ENCODE measurements at regions not wholly inside any gene's neighbourhood (a gene's known extent, or its start where the extent isn't known, plus 50 kb on each side); places are given as distances from the start of the nearest gene placed in this dataset.

DNA sequence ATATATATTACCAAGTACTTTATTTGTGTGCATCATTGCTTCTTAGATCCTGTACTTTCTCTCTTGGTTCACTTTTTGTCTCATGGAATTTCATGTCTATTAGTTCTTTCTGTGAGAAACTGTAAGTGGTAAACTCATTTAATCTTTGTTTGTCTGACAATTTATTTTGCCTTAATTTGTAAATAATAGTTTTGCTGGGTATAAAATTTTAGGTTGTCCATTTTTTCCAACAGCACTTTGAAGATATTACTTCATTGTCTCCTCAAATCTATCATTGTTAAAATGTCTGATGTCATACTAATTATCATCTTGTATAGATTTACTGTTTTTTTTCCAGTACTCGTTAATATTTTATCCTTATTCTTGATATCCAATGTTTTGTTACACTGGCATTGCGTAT, 205.2 kb upstream of the CDYL start:
- H3K79me2 ChIP-seq (ENCODE audit: control insufficient read depth, insufficient read depth, low read length), result no peaks in the 10 kb centered on the region
- no peak for FAIRE-seq
- no peak overlapping the region for H3K27ac ChIP-seq (ENCODE audit: insufficient read depth, low read depth, low read length)
- no peak overlapping the region for H2AFZ ChIP-seq (ENCODE audit: low read depth, low read length)
- no peak overlapping the region for H3K4me3 ChIP-seq (replicated peaks in 1 of 3; ENCODE audit: insufficient read depth in 1 of 3, low read depth in 1 of 3, low read length in 3 of 3)
- ChIA-PET POLR2A (no interaction called here), CTCF (no interaction called here)
- intact Hi-C loops (cut with micrococcal nuclease) (no loop called here), dilution Hi-C loops (cut with MboI; ENCODE audit: extremely low pct_ligation_motif_present, low sequenced_read_pairs) (no loop called here)
- TF ChIP-seq, protein P1, sequence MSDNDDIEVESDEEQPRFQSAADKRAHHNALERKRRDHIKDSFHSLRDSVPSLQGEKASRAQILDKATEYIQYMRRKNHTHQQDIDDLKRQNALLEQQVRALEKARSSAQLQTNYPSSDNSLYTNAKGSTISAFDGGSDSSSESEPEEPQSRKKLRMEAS (IDR thresholded peaks at IDR 0.05; ENCODE audit: insufficient read depth, insufficient read length), result no peak
- TF ChIP-seq, protein P2, sequence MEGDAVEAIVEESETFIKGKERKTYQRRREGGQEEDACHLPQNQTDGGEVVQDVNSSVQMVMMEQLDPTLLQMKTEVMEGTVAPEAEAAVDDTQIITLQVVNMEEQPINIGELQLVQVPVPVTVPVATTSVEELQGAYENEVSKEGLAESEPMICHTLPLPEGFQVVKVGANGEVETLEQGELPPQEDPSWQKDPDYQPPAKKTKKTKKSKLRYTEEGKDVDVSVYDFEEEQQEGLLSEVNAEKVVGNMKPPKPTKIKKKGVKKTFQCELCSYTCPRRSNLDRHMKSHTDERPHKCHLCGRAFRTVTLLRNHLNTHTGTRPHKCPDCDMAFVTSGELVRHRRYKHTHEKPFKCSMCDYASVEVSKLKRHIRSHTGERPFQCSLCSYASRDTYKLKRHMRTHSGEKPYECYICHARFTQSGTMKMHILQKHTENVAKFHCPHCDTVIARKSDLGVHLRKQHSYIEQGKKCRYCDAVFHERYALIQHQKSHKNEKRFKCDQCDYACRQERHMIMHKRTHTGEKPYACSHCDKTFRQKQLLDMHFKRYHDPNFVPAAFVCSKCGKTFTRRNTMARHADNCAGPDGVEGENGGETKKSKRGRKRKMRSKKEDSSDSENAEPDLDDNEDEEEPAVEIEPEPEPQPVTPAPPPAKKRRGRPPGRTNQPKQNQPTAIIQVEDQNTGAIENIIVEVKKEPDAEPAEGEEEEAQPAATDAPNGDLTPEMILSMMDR (IDR thresholded peaks at IDR 0.05; ENCODE audit: extremely low read depth in 1 of 2, insufficient read depth in 1 of 2, low read depth in 1 of 2, low read length in 2 of 2), result no peak
- TF ChIP-seq JUN (IDR thresholded peaks at IDR 0.05; ENCODE audit: borderline replicate concordance, insufficient read depth, insufficient read length, low read depth) (no peak), EZH2 (IDR thresholded peaks at IDR 0.05; ENCODE audit: borderline replicate concordance, low read depth, low read length, severe bottlenecking) (no peak), MYC (IDR thresholded peaks at IDR 0.05; ENCODE audit: low read depth, low read length) (no peak), POLR2AphosphoS5 (IDR thresholded peaks at IDR 0.05; ENCODE audit: insufficient read depth, low read depth, low read length) (no peak), GATA2 (IDR thresholded peaks at IDR 0.05; ENCODE audit: insufficient read depth, insufficient read length, low read depth, low read length) (no peak), FOS (IDR thresholded peaks at IDR 0.05; ENCODE audit: borderline replicate concordance, insufficient read depth, low read length) (no peak), POLR2A (IDR thresholded peaks at IDR 0.05; ENCODE audit: low read depth, low read length) (no peak)
- BruUV-seq (replicated peaks), result no TSS peak
- H3K27me3 ChIP-seq (ENCODE audit: control insufficient read depth in 2 of 2, insufficient read depth in 2 of 2, low read length in 2 of 2), result peaks cover 0 to 4% of the 10 kb centered on the region in 2 experiments
- no peak for DNase-seq (ENCODE audit: low read depth, low spot score)
- no peak overlapping the region for H3K9ac ChIP-seq (replicated peaks; ENCODE audit: extremely low read depth, insufficient read depth, low read length)
- no peaks in the 10 kb centered on the region for H3K9me1 ChIP-seq (replicated peaks; ENCODE audit: control insufficient read depth, extremely low read depth, insufficient read depth, low read length)
- no peaks in the 10 kb centered on the region for H3K9me3 ChIP-seq (replicated peaks; ENCODE audit: control insufficient read depth, insufficient read depth, low read length)
- no peaks in the 10 kb centered on the region for H3K36me3 ChIP-seq (ENCODE audit: control insufficient read depth in 2 of 2, extremely low read depth in 1 of 2, insufficient read depth in 2 of 2, low read length in 2 of 2)
- H4K20me1 ChIP-seq (replicated peaks; ENCODE audit: control insufficient read depth, extremely low read depth, insufficient read depth, low read length), result no peaks in the 10 kb centered on the region
- no peaks in the 10 kb centered on the region for H3K4me1 ChIP-seq (ENCODE audit: control insufficient read depth, extremely low read depth, insufficient read depth, low read length)
- H3K4me2 ChIP-seq (ENCODE audit: insufficient read depth, low read length), result no peak overlapping the region
